VCaP (cell line): ENCODE measurements at regions not wholly inside any gene's neighbourhood (a gene's known extent, or its start where the extent isn't known, plus 50 kb on each side); places are given as distances from the start of the nearest gene placed in this dataset.

Source experiments
- H3K27ac ChIP-seq: fragments of 450-650 bp; 2 replicates; pipeline ENCODE4 v1.5.1; 2017
- TF ChIP-seq, protein P1 (sequence below): fragments of 450-650 bp; conservative IDR thresholded peaks from 2 replicates; pipeline ENCODE4 v1.5.1; 2017; ENCODE audit warnings: mild to moderate bottlenecking, moderate library complexity

DNA sequence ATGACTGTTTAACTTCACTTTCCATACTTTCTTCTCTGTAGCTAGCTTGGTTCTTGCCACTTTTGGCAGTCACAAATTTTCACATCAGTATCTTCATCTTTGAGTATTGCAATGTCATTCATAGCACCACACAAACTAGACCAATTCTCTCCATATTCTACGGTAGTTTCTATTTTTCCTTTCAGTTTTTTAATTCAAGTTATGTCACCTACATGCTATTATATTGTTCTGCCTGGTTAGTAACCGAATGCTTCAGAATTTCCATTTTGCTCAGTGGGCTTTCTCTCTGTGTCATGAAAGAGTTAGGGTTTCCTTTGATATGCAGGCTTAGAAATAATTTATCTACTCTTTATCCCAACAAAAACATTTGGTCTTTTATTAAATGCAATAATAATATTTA, 896.5 kb downstream of the GATA3 start:
- TF ChIP-seq, protein P1, sequence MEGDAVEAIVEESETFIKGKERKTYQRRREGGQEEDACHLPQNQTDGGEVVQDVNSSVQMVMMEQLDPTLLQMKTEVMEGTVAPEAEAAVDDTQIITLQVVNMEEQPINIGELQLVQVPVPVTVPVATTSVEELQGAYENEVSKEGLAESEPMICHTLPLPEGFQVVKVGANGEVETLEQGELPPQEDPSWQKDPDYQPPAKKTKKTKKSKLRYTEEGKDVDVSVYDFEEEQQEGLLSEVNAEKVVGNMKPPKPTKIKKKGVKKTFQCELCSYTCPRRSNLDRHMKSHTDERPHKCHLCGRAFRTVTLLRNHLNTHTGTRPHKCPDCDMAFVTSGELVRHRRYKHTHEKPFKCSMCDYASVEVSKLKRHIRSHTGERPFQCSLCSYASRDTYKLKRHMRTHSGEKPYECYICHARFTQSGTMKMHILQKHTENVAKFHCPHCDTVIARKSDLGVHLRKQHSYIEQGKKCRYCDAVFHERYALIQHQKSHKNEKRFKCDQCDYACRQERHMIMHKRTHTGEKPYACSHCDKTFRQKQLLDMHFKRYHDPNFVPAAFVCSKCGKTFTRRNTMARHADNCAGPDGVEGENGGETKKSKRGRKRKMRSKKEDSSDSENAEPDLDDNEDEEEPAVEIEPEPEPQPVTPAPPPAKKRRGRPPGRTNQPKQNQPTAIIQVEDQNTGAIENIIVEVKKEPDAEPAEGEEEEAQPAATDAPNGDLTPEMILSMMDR, result no peak
- no peak overlapping the region for H3K27ac ChIP-seq

DNA sequence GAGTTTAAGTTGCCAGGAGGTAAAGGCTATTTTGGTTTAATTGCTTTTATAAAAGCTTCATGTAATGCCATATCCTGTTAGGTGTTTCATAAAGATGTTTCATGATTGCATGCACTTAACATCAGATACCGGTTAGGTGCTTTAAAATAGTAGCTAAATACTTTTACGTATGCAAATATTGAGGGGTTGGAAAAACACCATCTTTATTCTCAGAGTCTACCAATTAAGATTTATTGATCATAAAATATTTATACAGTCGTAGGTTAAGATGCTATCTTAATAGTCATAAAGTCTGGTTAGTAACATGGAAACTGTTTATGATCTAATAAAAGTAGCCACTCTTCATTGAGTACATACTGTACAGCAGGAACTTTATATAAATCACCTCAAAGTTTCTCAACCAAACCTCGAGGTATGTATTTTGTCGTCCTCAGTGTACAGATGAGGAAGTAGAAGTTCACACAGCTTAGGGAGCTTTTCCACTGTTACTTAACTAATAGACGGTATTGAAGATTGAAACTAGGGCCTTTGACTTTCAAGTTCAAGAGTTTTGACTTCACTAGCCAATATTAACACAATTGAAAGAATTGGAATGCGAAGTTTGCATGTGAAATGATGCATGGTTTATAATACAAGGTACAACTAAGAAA, 897.1 kb downstream of the GATA3 start:
- no peak overlapping the region for H3K27ac ChIP-seq
- TF ChIP-seq, protein P1, result no peak

DNA sequence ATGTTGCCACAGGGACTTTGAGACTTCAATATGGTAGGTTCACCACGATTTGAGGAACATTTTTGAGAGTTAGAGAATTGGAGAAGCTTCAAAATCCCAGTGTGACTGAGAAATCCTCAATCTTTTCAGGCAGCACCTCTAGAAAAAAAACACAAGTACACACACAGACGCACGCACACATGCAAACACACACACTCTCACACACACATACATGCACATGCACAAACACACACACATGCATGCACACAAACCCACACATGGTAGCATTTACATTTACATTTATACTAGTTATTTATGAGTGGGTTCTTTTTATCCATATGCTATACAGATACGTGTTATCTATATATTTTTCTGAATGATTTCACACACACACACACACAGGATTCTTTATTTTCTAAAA, 901.9 kb downstream of the GATA3 start:
- no peak overlapping the region for H3K27ac ChIP-seq
- TF ChIP-seq, protein P1, result no peak

DNA sequence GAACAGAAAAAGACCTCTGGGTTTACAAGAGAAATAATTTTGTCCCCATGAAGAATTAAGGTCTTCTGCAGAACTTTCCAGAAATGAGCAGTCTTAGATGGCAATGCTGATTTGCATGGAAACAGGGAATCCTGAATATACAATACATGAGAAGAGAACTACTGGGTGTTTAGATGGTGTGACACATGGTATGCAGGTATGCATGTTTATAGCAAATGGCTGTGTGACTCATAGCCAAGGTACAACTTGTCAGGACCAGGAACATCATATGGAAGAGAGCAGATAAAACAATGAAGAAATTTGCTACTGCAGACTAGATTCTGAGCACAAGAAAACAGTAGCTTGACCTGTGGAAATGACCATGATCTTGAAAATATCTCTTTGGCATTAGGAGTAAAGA, 907.8 kb downstream of the GATA3 start:
- TF ChIP-seq, protein P1, result no peak
- no peak overlapping the region for H3K27ac ChIP-seq

DNA sequence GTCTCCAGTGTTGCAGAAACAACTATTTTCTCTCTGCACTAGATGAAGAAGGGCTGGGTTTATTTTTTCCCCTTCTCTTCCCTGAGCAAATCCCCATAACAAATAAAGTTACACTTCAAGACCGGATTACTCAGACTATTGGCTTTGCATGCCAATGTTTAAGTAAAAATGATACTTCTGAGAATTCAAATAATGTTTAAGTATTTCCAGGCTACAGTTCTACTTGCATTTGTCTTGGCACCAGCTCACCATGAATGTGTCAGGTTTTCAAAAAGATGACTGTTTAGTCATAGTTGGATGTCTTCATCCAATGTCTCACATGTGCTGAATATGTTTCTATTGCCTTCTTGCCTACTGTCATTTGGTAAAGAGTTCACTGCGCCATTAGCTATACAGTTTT, 912.6 kb downstream of the GATA3 start:
- TF ChIP-seq, protein P1, result no peak
- no peak overlapping the region for H3K27ac ChIP-seq

DNA sequence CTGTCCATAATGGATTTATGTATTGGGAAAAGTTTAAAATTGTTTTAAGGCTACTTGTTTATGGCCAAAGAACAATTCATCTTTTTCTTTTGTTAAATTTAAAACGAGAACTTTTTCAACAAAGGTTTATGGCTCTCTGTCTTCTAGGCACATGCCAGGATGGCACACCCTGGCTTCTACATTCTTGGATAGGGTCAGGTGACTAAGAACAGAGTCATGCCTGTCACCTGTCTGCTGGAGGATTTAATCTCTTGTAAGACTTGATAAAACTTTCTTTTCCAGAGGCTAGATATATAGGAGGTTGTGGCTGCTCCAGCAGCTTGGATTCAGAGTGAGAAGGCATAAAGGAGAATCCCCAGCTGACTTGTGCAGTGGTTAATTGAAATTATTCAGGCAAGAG, 915.4 kb downstream of the GATA3 start:
- no peak overlapping the region for H3K27ac ChIP-seq
- TF ChIP-seq, protein P1, result no peak

DNA sequence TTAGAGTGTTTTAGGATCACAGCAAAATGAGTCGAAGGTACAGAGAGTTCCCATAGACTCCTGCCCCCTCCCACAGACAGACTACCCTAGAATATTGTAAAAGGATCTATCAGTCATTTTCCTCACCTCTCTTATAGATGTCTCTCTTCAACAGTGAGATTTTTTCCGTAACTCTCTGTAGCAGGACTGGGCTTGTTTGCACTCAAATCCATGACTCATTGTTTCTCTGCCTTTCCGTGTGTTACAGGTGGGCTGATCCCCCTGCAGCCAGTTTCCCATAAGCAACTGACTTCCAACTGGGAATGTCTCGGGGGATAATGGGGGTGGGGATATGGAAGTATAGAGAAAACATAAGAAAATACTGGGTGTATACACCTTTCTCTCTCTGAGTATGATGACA, 921.0 kb downstream of the GATA3 start:
- TF ChIP-seq, protein P1, result no peak

DNA sequence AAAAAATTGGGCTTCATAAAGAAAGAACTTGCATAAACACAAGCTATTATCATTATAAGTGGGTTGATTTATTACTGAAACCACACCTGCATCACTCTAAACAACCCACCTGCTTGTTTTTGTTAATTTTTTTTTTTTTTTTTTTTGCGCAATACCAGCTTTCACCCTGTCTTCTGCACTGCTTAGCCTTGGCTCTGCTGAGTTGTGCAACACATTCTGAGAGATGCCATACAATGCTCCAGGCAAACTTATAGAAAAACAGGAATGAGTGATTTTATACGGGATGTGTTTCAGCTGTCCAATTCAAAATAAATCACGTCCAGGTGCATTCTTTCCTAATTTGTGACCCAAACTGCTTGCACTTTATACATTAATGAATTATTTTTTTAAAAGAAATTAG, 923.6 kb downstream of the GATA3 start:
- TF ChIP-seq, protein P1, result no peak
- H3K27ac ChIP-seq, result no peak overlapping the region

More for the DNA sequence above, 921.0 kb downstream of the GATA3 start:
- no peak overlapping the region for H3K27ac ChIP-seq
